Activated CD4-positive, alpha-beta T cell treated with anti-CD3 and anti-CD28 coated beads, Interleukin-2, amount 10 ng/mL, durations not matched to agents 7 days and 5 days (primary cell): ENCODE measurements at regions not wholly inside any gene's neighbourhood (a gene's known extent, or its start where the extent isn't known, plus 50 kb on each side); places are given as distances from the start of the nearest gene placed in this dataset.

Experiments used
- CTCF ChIA-PET: fragments of 350-600 bp; sonication (Branson Sonifier 250); formaldehyde crosslinking; loops from one replicate; lab custom pipeline; 2021; ENCODE audit warnings: antibody characterized with exemption; lab: Charles Lee
- POLR2A ChIA-PET: fragments of 350-600 bp; sonication (Branson Sonifier 250); formaldehyde crosslinking; loops from one replicate; lab custom pipeline; 2021; ENCODE audit warnings: antibody characterized with exemption; lab: Charles Lee
- DNase-seq: peaks from one replicate; pipeline ENCODE4 v3.0.0-alpha.2; 2020
- H3K27ac Mint-ChIP-seq: one replicate; pipeline ENCODE4 v1.8.0; 2021; ENCODE audit warnings: mild to moderate bottlenecking, moderate library complexity, mixed read lengths
- H3K27me3 Mint-ChIP-seq: one replicate; pipeline ENCODE4 v1.8.0; 2021; ENCODE audit warnings: mixed read lengths
- H3K36me3 Mint-ChIP-seq: one replicate; pipeline ENCODE4 v1.8.0; 2021; ENCODE audit warnings: low read depth, mixed read lengths
- H3K4me1 Mint-ChIP-seq: one replicate; pipeline ENCODE4 v1.8.0; 2021; ENCODE audit warnings: mixed read lengths
- H3K4me3 Mint-ChIP-seq: one replicate; pipeline ENCODE4 v1.8.0; 2021; ENCODE audit warnings: mild to moderate bottlenecking, moderate library complexity, mixed read lengths
- H3K9me3 Mint-ChIP-seq: one replicate; pipeline ENCODE4 v1.8.0; 2021; ENCODE audit warnings: mixed read lengths

DNA sequence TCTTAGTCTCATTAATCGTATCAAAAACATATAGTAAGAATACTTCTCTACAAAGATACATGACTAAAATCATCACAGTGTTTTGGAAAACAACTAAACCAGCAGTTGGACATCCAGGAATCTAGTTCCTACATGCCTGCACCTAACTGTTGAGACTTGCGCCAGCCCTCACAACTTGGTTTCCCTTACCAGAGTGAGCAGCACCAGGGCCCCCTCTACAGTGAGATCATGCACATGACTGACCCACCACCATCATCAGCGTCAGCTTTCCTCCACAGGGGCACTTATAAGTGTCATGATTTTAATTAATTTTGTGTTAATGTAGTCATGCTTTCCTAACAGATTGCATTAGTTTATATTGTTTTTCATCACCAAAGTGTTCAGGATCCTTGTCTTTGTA, 1322.0 kb downstream of the EFNB2 start:
- Mint-ChIP-seq H3K27ac (no peak overlapping the region), H3K27me3 (no peaks in the 10 kb centered on the region), H3K4me1 (no peaks in the 10 kb centered on the region), H3K36me3 (no peaks in the 10 kb centered on the region), H3K9me3 (no peaks in the 10 kb centered on the region), H3K4me3 (no peak overlapping the region)
- POLR2A ChIA-PET = no interaction called here
- no peak for DNase-seq
- CTCF ChIA-PET = no interaction called here

DNA sequence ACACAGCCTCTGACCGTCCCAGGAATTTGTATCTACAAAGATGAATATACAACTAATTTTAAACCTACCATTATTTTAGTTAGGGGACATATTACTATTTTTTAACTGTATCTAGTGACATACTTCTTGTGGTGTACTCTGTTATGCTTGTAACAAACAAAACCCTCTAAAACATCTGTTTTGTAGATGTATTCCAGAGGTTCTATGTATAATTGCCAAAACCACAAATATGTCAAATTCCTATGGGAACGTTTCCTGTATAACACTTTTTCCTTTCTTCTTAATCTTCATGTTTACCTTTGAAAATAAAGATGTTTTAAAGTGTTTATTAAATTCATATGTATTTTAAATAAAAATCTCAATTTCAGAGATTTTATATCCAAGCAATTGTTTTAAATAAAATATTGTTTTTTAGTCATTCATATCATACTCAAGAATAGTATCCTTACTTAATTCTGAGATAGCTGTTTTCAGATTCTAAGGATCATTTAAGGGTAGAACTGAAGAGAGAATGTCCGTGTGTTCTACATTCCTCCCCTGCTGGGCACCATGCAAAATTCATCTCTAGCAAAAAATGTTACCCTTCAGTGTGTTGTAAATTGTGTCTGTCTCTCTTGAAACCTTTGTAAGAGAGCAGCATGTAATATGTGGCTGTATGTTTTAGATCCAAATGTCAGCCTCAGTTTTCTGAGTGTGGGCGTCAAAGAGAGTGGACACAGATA, 1327.7 kb downstream of the EFNB2 start:
- no peaks in the 10 kb centered on the region for H3K36me3 Mint-ChIP-seq
- no peak overlapping the region for H3K27ac Mint-ChIP-seq
- H3K4me3 Mint-ChIP-seq = no peak overlapping the region
- no peak for DNase-seq
- POLR2A ChIA-PET = no interaction called here
- CTCF ChIA-PET = no interaction called here
- no peaks in the 10 kb centered on the region for H3K4me1 Mint-ChIP-seq
- no peaks in the 10 kb centered on the region for H3K27me3 Mint-ChIP-seq
- H3K9me3 Mint-ChIP-seq = no peaks in the 10 kb centered on the region

DNA sequence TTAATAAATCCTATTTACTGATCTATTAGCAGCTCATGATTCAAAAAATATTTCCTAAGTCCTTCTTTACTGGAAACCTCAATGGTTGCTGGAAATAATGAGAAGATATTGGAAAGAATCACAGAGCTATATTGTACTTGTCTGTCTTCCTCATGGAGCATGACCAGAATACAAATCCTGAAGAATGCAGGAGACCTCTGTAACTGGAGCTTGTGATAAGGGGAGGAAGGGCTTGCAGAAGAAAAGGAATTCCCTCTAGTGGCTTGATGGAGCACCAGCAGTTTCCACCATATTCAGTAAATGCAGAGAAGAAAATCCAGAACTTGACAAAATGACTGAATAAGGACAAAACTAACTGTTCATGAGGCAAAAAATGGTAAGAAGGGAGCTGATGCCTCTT, 1333.1 kb downstream of the EFNB2 start:
- CTCF ChIA-PET = no interaction called here
- H3K9me3 Mint-ChIP-seq = no peaks in the 10 kb centered on the region
- POLR2A ChIA-PET = no interaction called here
- DNase-seq = no peak
- no peak overlapping the region for H3K4me3 Mint-ChIP-seq
- H3K4me1 Mint-ChIP-seq = no peaks in the 10 kb centered on the region
- H3K36me3 Mint-ChIP-seq = no peaks in the 10 kb centered on the region
- H3K27me3 Mint-ChIP-seq = no peaks in the 10 kb centered on the region
- H3K27ac Mint-ChIP-seq = no peak overlapping the region

DNA sequence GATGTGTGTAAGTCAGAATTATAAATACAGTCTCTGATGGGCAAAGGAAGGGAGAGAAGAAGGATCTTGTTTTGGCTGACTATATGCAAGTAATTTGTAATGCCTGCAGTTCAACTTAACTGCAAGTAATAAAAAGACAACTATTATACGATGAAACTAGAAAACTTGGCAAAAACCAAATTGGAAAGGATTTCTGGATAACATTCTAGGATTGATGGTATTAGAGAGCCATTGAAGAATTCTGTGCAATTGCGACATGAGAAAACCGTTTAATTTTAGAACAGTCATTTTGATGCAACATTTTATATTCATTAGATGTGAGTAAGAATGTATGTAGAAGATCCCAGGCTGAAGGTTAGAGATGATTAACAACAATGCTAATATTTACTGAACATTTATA, 1334.1 kb downstream of the EFNB2 start:
- Mint-ChIP-seq H3K36me3 (no peaks in the 10 kb centered on the region), H3K27me3 (no peaks in the 10 kb centered on the region), H3K4me1 (no peaks in the 10 kb centered on the region), H3K4me3 (no peak overlapping the region), H3K27ac (no peak overlapping the region), H3K9me3 (no peaks in the 10 kb centered on the region)
- ChIA-PET POLR2A (no interaction called here), CTCF (no interaction called here)
- no peak for DNase-seq

DNA sequence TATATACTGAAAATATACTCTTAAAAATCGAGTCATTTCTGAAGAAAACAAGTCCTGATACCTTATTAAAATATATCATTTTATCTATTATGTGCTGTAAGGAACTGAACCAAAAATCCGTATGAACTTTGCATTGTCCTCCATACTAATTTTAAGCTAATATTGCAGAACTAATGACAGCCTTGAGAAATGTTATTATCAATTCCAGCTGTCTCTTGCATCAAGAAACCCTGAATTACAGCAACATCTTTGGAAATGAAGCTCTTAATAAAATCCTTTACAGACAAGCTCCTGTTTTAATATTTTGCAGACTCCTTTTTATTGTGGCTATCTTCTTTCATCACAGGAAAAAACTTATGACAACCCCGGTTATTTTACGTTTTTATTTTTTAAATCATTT, 1335.3 kb downstream of the EFNB2 start:
- ChIA-PET CTCF (no interaction called here), POLR2A (no interaction called here)
- H3K36me3 Mint-ChIP-seq = no peaks in the 10 kb centered on the region
- no peaks in the 10 kb centered on the region for H3K27me3 Mint-ChIP-seq
- H3K27ac Mint-ChIP-seq = no peak overlapping the region
- no peak overlapping the region for H3K4me3 Mint-ChIP-seq
- no peaks in the 10 kb centered on the region for H3K4me1 Mint-ChIP-seq
- no peaks in the 10 kb centered on the region for H3K9me3 Mint-ChIP-seq
- no peak for DNase-seq

DNA sequence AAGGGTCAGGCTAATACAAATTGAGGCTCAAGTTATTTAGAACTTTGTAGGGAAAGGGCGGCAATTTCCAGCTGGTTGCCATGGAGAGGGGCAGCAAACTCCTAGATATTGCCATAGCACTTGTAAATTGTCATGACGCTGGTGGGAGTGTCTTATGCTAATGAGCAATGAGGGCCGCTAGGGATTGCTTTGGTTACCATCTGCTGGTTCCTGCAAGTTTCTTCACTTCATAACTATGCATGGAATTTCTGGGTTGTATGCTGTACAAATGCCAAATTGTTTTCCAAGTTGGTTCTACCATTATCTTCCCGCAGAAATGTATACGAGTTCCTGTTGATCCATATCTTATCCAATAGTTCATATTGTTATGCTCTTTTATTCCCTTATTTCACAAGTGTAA, 1339.4 kb downstream of the EFNB2 start:
- no peak for DNase-seq
- Mint-ChIP-seq H3K36me3 (no peaks in the 10 kb centered on the region), H3K4me3 (no peak overlapping the region), H3K27ac (no peak overlapping the region), H3K9me3 (no peaks in the 10 kb centered on the region), H3K27me3 (no peaks in the 10 kb centered on the region), H3K4me1 (no peaks in the 10 kb centered on the region)
- ChIA-PET CTCF (no interaction called here), POLR2A (no interaction called here)

DNA sequence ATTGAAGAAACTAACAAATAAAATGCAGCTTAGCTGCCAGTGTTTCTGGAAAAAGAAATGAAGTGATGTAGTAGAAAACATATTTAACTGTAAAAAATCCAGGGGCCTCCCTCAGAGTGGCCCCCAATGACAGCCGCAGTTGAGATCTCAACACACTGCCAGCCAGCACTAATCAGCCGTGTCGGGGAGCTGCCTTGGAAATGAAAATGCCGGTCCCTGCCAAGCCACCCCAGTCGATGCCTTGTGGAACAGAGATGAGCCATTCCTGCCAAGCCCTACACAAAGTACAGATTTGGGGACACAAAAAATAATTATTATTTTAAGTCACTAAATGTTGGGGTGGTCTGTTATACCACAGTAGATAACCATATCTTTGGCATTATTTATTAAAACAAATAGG, 1342.4 kb downstream of the EFNB2 start:
- H3K4me1 Mint-ChIP-seq = no peaks in the 10 kb centered on the region
- no peak overlapping the region for H3K4me3 Mint-ChIP-seq
- ChIA-PET CTCF (no interaction called here), POLR2A (no interaction called here)
- H3K27me3 Mint-ChIP-seq = no peaks in the 10 kb centered on the region
- no peaks in the 10 kb centered on the region for H3K36me3 Mint-ChIP-seq
- no peak overlapping the region for H3K27ac Mint-ChIP-seq
- no peaks in the 10 kb centered on the region for H3K9me3 Mint-ChIP-seq
- DNase-seq = no peak

DNA sequence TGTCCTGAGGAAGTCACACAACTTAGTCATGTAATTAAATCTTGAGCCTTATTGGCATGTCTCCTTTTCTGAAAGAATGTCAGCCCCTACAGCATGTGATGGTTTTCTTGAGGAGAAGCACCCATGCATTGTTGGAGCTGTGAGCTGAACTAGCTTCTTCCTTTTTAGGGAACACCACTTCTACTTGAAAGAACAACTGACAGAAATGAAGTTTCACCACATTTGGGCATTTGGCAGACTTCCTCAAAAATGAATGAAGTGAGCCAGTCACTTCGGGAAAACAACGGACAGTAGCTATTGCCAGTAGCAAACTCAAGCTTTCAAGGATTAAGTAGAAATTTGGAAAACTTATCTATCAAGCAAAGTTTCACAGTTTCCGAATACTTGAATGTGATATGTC, 1351.3 kb downstream of the EFNB2 start:
- CTCF ChIA-PET = no interaction called here
- POLR2A ChIA-PET = no interaction called here

DNA sequence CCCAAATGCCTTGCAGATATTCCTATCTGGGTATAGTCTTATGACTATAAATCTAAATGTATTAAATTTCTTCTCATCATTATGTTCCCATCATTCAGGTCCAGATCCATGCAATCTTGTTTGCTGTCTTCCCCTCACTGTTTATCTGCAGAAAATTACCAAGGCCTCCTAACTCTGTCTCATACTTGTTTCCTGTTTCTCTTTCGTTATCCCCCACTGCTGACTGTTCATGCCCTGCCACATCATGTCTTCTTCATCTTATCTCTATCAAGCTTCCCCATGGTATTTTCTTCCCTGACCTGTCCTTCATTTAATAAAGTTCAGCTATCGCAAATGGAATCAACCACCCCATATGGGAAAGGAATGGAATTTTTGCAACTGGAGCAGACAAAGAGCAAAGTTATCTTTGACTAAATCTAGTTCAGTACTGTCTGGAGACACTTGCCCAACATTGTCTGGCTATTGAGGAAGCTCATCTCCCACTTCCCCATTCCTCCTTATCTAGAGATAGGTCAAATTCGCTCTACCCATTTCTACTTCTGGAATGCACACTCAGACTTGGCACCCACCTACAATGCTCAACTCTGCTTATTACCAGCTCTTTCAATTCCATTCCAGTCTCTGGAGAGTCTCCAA, 1358.1 kb downstream of the EFNB2 start:
- Mint-ChIP-seq H3K36me3 (no peaks in the 10 kb centered on the region), H3K9me3 (no peaks in the 10 kb centered on the region), H3K4me3 (no peak overlapping the region), H3K4me1 (peaks cover 2% of the 10 kb centered on the region), H3K27me3 (peaks cover 1% of the 10 kb centered on the region), H3K27ac (no peak overlapping the region)
- POLR2A ChIA-PET = no interaction called here
- no peak for DNase-seq
- CTCF ChIA-PET = no interaction called here

More for the DNA sequence above, 1351.3 kb downstream of the EFNB2 start:
- no peak for DNase-seq
- Mint-ChIP-seq H3K27me3 (no peaks in the 10 kb centered on the region), H3K36me3 (no peaks in the 10 kb centered on the region), H3K9me3 (no peaks in the 10 kb centered on the region), H3K4me3 (no peak overlapping the region), H3K4me1 (no peaks in the 10 kb centered on the region), H3K27ac (no peak overlapping the region)

DNA sequence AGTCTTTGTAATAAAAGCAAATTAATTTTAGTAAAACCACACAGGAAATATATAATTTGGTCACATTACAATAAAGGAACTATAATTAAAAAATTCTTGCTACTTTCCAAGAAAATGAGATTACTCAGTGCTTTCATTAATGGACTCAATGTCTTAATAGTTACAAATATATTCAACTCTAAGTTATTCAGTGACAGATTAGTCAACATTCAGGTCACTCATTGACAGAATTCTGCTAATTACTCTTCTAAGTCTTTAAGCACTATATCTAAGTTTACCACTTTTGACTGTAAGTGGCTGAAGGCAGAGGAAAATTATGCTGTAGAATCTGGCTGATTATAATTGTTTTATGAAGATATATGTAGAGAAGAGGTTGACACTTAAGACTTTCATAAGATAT, 1365.0 kb downstream of the EFNB2 start:
- no peaks in the 10 kb centered on the region for H3K36me3 Mint-ChIP-seq
- H3K4me1 Mint-ChIP-seq = no peaks in the 10 kb centered on the region
- peaks cover 1% of the 10 kb centered on the region for H3K27me3 Mint-ChIP-seq
- H3K4me3 Mint-ChIP-seq = no peak overlapping the region
- no peaks in the 10 kb centered on the region for H3K9me3 Mint-ChIP-seq
- ChIA-PET CTCF (no interaction called here), POLR2A (no interaction called here)
- DNase-seq = no peak
- no peak overlapping the region for H3K27ac Mint-ChIP-seq

DNA sequence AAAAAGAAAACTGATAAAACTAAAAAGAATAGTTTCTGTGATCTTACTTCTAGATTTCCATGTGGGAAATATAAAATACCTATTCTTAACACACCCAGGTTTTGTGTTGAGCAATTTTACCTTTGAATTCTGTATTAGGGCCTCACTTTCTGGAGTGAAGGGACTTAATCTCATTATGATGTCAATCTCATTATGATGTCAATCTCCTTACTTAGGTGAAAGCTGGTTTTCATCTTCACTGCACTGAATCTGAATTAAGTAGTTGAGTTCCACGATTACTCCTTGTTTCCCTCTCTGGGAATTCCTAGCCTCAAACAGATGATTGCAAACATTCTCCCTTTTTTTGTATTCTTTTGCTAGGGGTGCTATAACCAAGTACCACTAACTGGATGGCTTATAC, 1367.2 kb downstream of the EFNB2 start:
- no peak overlapping the region for H3K4me3 Mint-ChIP-seq
- ChIA-PET POLR2A (no interaction called here), CTCF (no interaction called here)
- H3K27me3 Mint-ChIP-seq = no peaks in the 10 kb centered on the region
- no peaks in the 10 kb centered on the region for H3K36me3 Mint-ChIP-seq
- no peaks in the 10 kb centered on the region for H3K9me3 Mint-ChIP-seq
- no peaks in the 10 kb centered on the region for H3K4me1 Mint-ChIP-seq
- no peak for DNase-seq
- H3K27ac Mint-ChIP-seq = no peak overlapping the region

DNA sequence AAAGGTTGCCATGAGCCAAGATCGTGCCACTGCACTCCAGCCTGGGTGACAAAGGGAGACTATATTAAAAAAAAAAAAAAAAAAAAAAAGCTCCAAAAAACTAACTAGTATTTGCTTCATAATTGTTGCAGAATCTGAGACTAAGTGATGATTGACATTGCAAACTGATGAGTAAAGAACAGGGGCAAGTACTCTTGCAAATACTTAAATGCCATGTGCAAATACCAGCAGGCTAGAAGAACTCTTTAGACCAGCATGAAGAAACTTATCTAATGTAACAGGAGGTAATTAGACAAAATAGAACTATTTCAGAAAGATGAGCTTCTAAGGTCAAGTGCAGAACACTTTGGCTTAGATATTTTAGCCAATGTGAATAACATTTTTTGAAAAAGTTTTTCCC, 1368.1 kb downstream of the EFNB2 start:
- H3K36me3 Mint-ChIP-seq = no peaks in the 10 kb centered on the region
- H3K4me1 Mint-ChIP-seq = no peaks in the 10 kb centered on the region
- DNase-seq = no peak
- H3K9me3 Mint-ChIP-seq = no peaks in the 10 kb centered on the region
- no peaks in the 10 kb centered on the region for H3K27me3 Mint-ChIP-seq
- no peak overlapping the region for H3K4me3 Mint-ChIP-seq
- ChIA-PET CTCF (no interaction called here), POLR2A (no interaction called here)
- no peak overlapping the region for H3K27ac Mint-ChIP-seq

DNA sequence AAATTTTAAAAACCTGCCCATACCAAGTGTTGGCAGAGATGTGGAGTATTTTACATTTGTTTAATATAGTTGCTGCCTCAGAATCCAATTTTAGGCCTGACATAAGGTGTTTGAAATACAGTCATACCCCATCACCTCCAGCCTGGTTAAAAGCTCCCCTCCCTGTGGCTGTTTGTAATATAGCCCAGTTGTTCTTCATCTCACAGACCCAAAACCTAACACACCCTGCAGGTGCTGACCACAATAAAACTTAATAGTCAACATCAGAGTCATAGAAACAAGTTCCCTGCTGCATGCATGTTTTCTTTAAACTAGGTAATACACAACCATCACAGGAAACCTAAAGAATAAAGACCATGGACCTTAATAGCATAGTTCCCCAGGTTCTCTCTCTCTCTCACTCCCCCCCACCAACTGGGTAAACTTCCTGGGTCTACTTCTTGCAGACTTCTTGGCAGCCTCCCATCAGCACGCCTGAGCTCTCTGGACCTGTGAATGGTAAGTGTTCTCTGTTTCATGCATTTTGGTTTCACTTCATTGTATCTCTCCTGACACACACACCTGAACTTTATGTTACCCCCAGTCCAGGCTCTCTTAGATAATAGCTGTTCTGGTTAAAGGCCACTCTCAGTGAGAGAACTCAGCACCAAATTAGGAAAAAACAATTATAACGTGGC, 1369.9 kb downstream of the EFNB2 start:
- DNase-seq = no peak
- Mint-ChIP-seq H3K36me3 (no peaks in the 10 kb centered on the region), H3K4me1 (no peaks in the 10 kb centered on the region), H3K9me3 (no peaks in the 10 kb centered on the region), H3K27me3 (no peaks in the 10 kb centered on the region), H3K27ac (no peak overlapping the region), H3K4me3 (no peak overlapping the region)
- POLR2A ChIA-PET = no interaction called here
- CTCF ChIA-PET = no interaction called here
